ENCODE measurements at regions not wholly inside any gene's neighbourhood (a gene's known extent, or its start where the extent isn't known, plus 50 kb on each side); places are given as distances from the start of the nearest gene placed in this dataset.

DNA sequence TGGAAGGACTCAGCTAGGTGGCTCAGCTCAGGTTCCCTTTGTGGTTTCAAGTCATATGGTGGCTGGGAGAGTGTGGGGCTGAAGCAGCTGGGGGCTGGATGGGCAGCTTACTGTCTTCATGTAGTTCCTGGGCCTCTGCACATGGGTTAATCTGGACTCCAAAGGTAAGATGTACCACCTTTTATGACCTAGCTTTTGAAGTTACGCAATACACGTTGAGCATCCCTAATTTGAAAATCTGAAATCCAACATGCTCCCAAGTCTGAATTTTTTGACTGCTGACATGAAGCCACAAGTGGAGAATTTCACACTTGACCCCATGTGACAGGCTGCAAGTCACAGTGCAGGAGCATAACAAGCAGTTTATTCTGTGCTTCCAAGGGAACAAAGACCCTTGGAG is 173.7 kb downstream of the KBTBD8 start:
- TF ChIP-seq, protein P1, sequence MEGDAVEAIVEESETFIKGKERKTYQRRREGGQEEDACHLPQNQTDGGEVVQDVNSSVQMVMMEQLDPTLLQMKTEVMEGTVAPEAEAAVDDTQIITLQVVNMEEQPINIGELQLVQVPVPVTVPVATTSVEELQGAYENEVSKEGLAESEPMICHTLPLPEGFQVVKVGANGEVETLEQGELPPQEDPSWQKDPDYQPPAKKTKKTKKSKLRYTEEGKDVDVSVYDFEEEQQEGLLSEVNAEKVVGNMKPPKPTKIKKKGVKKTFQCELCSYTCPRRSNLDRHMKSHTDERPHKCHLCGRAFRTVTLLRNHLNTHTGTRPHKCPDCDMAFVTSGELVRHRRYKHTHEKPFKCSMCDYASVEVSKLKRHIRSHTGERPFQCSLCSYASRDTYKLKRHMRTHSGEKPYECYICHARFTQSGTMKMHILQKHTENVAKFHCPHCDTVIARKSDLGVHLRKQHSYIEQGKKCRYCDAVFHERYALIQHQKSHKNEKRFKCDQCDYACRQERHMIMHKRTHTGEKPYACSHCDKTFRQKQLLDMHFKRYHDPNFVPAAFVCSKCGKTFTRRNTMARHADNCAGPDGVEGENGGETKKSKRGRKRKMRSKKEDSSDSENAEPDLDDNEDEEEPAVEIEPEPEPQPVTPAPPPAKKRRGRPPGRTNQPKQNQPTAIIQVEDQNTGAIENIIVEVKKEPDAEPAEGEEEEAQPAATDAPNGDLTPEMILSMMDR (IDR thresholded peaks at IDR 0.05): no peak
- TF ChIP-seq EZH2 (IDR thresholded peaks at IDR 0.05; ENCODE audit: borderline replicate concordance, insufficient read depth, low read depth, low read length, poor library complexity, severe bottlenecking): no peak
